IMR-90 (cell line): ENCODE measurements at regions not wholly inside any gene's neighbourhood (a gene's known extent, or its start where the extent isn't known, plus 50 kb on each side); places are given as distances from the start of the nearest gene placed in this dataset.

Experiments
- ATAC-seq: fragments of 200-7000 bp; cut with Tn5 transposase; 2 replicates; pipeline ENCODE4 v1.9.1; 2020; ENCODE audit warnings: low read depth, mild to moderate bottlenecking, moderate library complexity
- BruUV-seq: library from RNA; stranded (reverse); fragments of 400-500 nt; replicated peaks from 2 replicates; lab custom pipeline; 2021; lab: Mats Ljungman, UMichigan
- CTCF ChIA-PET: fragments of 300-600 bp; formaldehyde crosslinking; extraction: SDS; loops from one replicate; lab custom pipeline; 2021; ENCODE audit warnings: antibody characterized with exemption; lab: Yijun Ruan, JAX
- POLR2A ChIA-PET: fragments of 300-600 bp; sonication (Branson Sonifier 250); formaldehyde crosslinking; loops from one replicate; lab custom pipeline; 2022; ENCODE audit warnings: antibody characterized with exemption; ENCODE audit not compliant: unreplicated experiment; lab: Charles Lee
- DNase-seq: peaks from one replicate; pipeline ENCODE4 v3.0.0; 2013
- H2AFZ ChIP-seq: replicated peaks from 2 replicates; pipeline ENCODE3; 2013; ENCODE audit warnings: low read length, mild to moderate bottlenecking; ENCODE audit not compliant: poor library complexity
- H2AK5ac ChIP-seq: 2 replicates; pipeline ENCODE4 v1.6.1; 2013; ENCODE audit warnings: low read depth, low read length, inconsistent platforms
- H2AK9ac ChIP-seq: replicated peaks from 2 replicates; pipeline ENCODE3; 2013; ENCODE audit warnings: mild to moderate bottlenecking, low read depth, low read length, moderate library complexity; ENCODE audit not compliant: poor library complexity
- H2BK120ac ChIP-seq: 2 replicates; pipeline ENCODE4 v1.6.1; 2013; ENCODE audit warnings: low read depth, low read length, inconsistent platforms
- H2BK15ac ChIP-seq: 3 replicates; pipeline ENCODE4 v1.6.1; 2013; ENCODE audit warnings: low read depth, low read length, inconsistent platforms
- H2BK20ac ChIP-seq: 2 replicates; pipeline ENCODE4 v1.6.1; 2013; ENCODE audit warnings: low read depth, mild to moderate bottlenecking, inconsistent platforms, low read length, moderate library complexity
- H2BK5ac ChIP-seq: 2 replicates; pipeline ENCODE4 v1.6.1; 2013; ENCODE audit warnings: mild to moderate bottlenecking, low read depth, low read length, inconsistent platforms; ENCODE audit not compliant: poor library complexity, severe bottlenecking
- H3K14ac ChIP-seq: replicated peaks from 2 replicates; pipeline ENCODE4 v1.6.1; 2013; ENCODE audit warnings: low read depth, low read length, inconsistent platforms
- H3K18ac ChIP-seq: 2 replicates; pipeline ENCODE4 v1.6.1; 2013; ENCODE audit warnings: low read depth, low read length, control low read depth
- H3K23ac ChIP-seq: 2 replicates; pipeline ENCODE4 v1.6.1; 2013; ENCODE audit warnings: low read depth, low read length, inconsistent platforms
- H3K27ac ChIP-seq: 2 replicates; pipeline ENCODE4 v1.5.1; 2013; ENCODE audit warnings: mild to moderate bottlenecking, control low read depth, low read length; ENCODE audit not compliant: insufficient read depth
- H3K27me3 ChIP-seq: 2 replicates; pipeline ENCODE4 v1.6.1; 2013; ENCODE audit warnings: low read length; ENCODE audit not compliant: control insufficient read depth, insufficient read depth
- H3K36me3 ChIP-seq: 2 replicates; pipeline ENCODE4 v1.6.1; 2013; ENCODE audit warnings: low read length, mixed read lengths; ENCODE audit not compliant: control insufficient read depth, insufficient read depth
- H3K4ac ChIP-seq: 2 replicates; pipeline ENCODE4 v1.6.1; 2013; ENCODE audit warnings: low read depth, low read length, inconsistent platforms
- H3K4me1 ChIP-seq: 2 replicates; pipeline ENCODE4 v1.6.1; 2013; ENCODE audit warnings: low read length, mixed read lengths; ENCODE audit not compliant: control insufficient read depth, insufficient read depth
- H3K4me2 ChIP-seq: 2 replicates; pipeline ENCODE4 v1.6.1; 2013; ENCODE audit warnings: low read depth, mild to moderate bottlenecking, control low read depth, low read length, moderate library complexity
- H3K4me3 ChIP-seq: 2 replicates; pipeline ENCODE4 v1.5.1; 2013; ENCODE audit warnings: low read depth, mild to moderate bottlenecking, control low read depth, low read length, moderate library complexity; ENCODE audit not compliant: insufficient read depth
- H3K56ac ChIP-seq: 2 replicates; pipeline ENCODE4 v1.6.1; 2013; ENCODE audit warnings: low read length, inconsistent platforms; ENCODE audit not compliant: insufficient read depth; ENCODE audit errors: extremely low read depth
- H3K79me1 ChIP-seq, 2 experiments: 2 replicates each; pipeline ENCODE4 v1.6.1; 2013; ENCODE audit warnings: low read length in 2 of 2, inconsistent platforms in 1 of 2, low read depth in 1 of 2
- H3K9ac ChIP-seq: 2 replicates; pipeline ENCODE4 v1.6.1; 2013; ENCODE audit warnings: low read depth, low read length, control low read depth
- H3K9me1 ChIP-seq: 2 replicates; pipeline ENCODE4 v1.6.1; 2013; ENCODE audit warnings: low read length, inconsistent platforms; ENCODE audit not compliant: insufficient read depth
- H3K9me3 ChIP-seq: 2 replicates; pipeline ENCODE4 v1.6.1; 2013; ENCODE audit warnings: low read length; ENCODE audit not compliant: control insufficient read depth, insufficient read depth
- H4K20me1 ChIP-seq: 2 replicates; pipeline ENCODE4 v1.6.1; 2013; ENCODE audit warnings: low read length, inconsistent platforms; ENCODE audit not compliant: insufficient read depth
- H4K5ac ChIP-seq: 2 replicates; pipeline ENCODE4 v1.6.1; 2013; ENCODE audit warnings: mild to moderate bottlenecking, low read depth, low read length, control low read depth
- H4K8ac ChIP-seq, 2 experiments: 2 replicates each; pipeline ENCODE4 v1.6.1; 2013; ENCODE audit warnings: low read depth in 2 of 2, low read length in 2 of 2, control low read depth in 1 of 2, inconsistent platforms in 1 of 2
- H4K91ac ChIP-seq: 2 replicates; pipeline ENCODE4 v1.6.1; 2013; ENCODE audit warnings: low read depth, low read length, inconsistent platforms; ENCODE audit not compliant: insufficient read depth
- BHLHE40 ChIP-seq: fragments of 150-350 bp; IDR thresholded peaks from 2 replicates; pipeline ENCODE4 v1.6.1; 2016; ENCODE audit warnings: mild to moderate bottlenecking, low read depth, low read length
- CHD1 ChIP-seq: IDR thresholded peaks from 2 replicates; pipeline ENCODE4 v1.6.1; 2012; ENCODE audit warnings: low read depth, low read length, improper control_type of control experiment
- MAFK ChIP-seq: IDR thresholded peaks from 2 replicates; pipeline ENCODE4 v1.6.1; 2012; ENCODE audit warnings: low read depth, low read length, improper control_type of control experiment
- WGBS, 2 experiments: methylation state at CpG; one replicate each; pipeline versions ENCODE4 v1.1.5 to v1.1.7; 2013; ENCODE audit warnings: missing lambda C conversion rate in 2 of 2; ENCODE audit not compliant: insufficient read length in 1 of 2; ENCODE audit errors: extremely low coverage in 2 of 2; 5-methylcytosine and 5-hydroxymethylcytosine counted together
- dilution Hi-C: fragments of 300-500 bp; cut with HindIII; formaldehyde crosslinking; loops from one replicate; pipeline ENCODE4 v1.14.3; 2018; ENCODE audit warnings: low sequenced_read_pairs; ENCODE audit not compliant: unreplicated experiment
- in situ Hi-C: fragments of 300-500 bp; cut with MboI; formaldehyde crosslinking; loops from 3 replicates; pipeline ENCODE4 v1.14.3; 2019; ENCODE audit warnings: low sequenced_read_pairs, inconsistent platforms, mixed read lengths
- intact Hi-C: fragments of 100-400 bp; cut with micrococcal nuclease; formaldehyde crosslinking; loops from 2 replicates; pipeline ENCODE4 v1.10.0; 2022
- TF ChIP-seq, protein P1 (sequence below): fragments of 150-350 bp; IDR thresholded peaks from 2 replicates; pipeline ENCODE4 v1.6.1; 2016; ENCODE audit warnings: low read depth, mild to moderate bottlenecking, low read length, moderate library complexity, borderline replicate concordance
- TF ChIP-seq, protein P2 (sequence below): fragments of 150-350 bp; IDR thresholded peaks from 2 replicates; pipeline ENCODE4 v1.6.1; 2017; ENCODE audit warnings: mild to moderate bottlenecking, antibody characterized with exemption, low read length, low read depth

DNA sequence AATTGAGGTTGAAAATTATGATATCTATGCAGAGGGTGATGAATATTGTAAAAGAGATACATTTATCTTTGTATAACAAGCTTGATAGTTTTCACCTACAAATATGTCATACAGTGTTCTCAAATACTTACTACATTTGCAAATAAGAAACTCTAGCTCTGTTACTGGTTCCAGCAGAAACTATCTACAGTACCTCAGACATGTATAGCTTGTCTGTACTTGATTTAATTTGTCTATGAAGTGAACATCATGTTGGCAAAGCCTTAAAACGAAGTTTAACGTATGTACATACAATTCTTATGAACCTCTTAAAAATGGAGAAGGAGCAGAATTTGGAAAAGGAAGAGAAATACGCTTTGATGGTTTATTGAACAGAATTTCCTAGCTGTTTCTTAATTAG lies 201.4 kb upstream of the MARCKS start:
- no TSS peak for BruUV-seq
- no peak overlapping the region for H2BK15ac ChIP-seq
- in situ Hi-C loops, result no loop called here
- no peak overlapping the region for H4K91ac ChIP-seq
- TF ChIP-seq, protein P1, sequence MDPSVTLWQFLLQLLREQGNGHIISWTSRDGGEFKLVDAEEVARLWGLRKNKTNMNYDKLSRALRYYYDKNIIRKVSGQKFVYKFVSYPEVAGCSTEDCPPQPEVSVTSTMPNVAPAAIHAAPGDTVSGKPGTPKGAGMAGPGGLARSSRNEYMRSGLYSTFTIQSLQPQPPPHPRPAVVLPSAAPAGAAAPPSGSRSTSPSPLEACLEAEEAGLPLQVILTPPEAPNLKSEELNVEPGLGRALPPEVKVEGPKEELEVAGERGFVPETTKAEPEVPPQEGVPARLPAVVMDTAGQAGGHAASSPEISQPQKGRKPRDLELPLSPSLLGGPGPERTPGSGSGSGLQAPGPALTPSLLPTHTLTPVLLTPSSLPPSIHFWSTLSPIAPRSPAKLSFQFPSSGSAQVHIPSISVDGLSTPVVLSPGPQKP, result no peak
- TF ChIP-seq MAFK (no peak), BHLHE40 (no peak), CHD1 (no peak)
- TF ChIP-seq, protein P2, sequence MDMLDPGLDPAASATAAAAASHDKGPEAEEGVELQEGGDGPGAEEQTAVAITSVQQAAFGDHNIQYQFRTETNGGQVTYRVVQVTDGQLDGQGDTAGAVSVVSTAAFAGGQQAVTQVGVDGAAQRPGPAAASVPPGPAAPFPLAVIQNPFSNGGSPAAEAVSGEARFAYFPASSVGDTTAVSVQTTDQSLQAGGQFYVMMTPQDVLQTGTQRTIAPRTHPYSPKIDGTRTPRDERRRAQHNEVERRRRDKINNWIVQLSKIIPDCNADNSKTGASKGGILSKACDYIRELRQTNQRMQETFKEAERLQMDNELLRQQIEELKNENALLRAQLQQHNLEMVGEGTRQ, result no peak
- intact Hi-C loops, result no loop called here
- no peak overlapping the region for H4K8ac ChIP-seq
- no peak overlapping the region for H2BK120ac ChIP-seq
- H3K9ac ChIP-seq, result no peak overlapping the region
- peaks cover 2% of the 10 kb centered on the region; the same call in 1 of the 2 replicates for H3K4me1 ChIP-seq
- H3K36me3 ChIP-seq, result no peaks in the 10 kb centered on the region
- H3K4ac ChIP-seq, result no peak overlapping the region
- H3K27me3 ChIP-seq, result no peaks in the 10 kb centered on the region; the same call in 1 of the 2 replicates
- no peak overlapping the region for H2BK20ac ChIP-seq
- CTCF ChIA-PET, result interaction anchor here (1.1 kb wide), 1 partner anchor 203 kb away, joined by 3 read pairs; no protein-coding TSS in a partner anchor
- H3K4me3 ChIP-seq, result no peak overlapping the region
- H3K9me1 ChIP-seq, result no peaks in the 10 kb centered on the region
- dilution Hi-C loops, result no loop called here
- no peak overlapping the region for H2AK5ac ChIP-seq
- no peak for DNase-seq
- H3K4me2 ChIP-seq, result no peak overlapping the region
- no peak for ATAC-seq
- H2AK9ac ChIP-seq, result no peak overlapping the region
- H2AFZ ChIP-seq, result no peak overlapping the region
- H3K79me1 ChIP-seq, result no peaks in the 10 kb centered on the region
- H3K56ac ChIP-seq, result no peak overlapping the region
- no peak overlapping the region for H3K27ac ChIP-seq
- H3K9me3 ChIP-seq, result no peaks in the 10 kb centered on the region
- no peaks in the 10 kb centered on the region for H4K20me1 ChIP-seq
- no peak overlapping the region for H3K18ac ChIP-seq
- WGBS, 2 experiments, result no CpG with 5 or more reads among the region's 3 CpGs
- H4K5ac ChIP-seq, result no peak overlapping the region
- no peak overlapping the region for H2BK5ac ChIP-seq
- POLR2A ChIA-PET, result no interaction called here
- H3K14ac ChIP-seq, result no peak overlapping the region
- H3K23ac ChIP-seq, result no peak overlapping the region
